Globus pallidus (tissue), 1 donor: ENCODE measurements at regions not wholly inside any gene's neighbourhood (a gene's known extent, or its start where the extent isn't known, plus 50 kb on each side); places are given as distances from the start of the nearest gene placed in this dataset.
A peak's percentile ranks its signal among the peaks of the same experiment; 100 is the strongest.
"Not testable (repeated sequence)": the region's sequence is repeated elsewhere in the genome, so short reads cannot be mapped to it uniquely, and the experiment has no call there.

Experiments used
- DNase-seq: peaks from one replicate; pipeline ENCODE4 v3.0.0-alpha.2; 2015; ENCODE audit warnings: low spot score

DNA sequence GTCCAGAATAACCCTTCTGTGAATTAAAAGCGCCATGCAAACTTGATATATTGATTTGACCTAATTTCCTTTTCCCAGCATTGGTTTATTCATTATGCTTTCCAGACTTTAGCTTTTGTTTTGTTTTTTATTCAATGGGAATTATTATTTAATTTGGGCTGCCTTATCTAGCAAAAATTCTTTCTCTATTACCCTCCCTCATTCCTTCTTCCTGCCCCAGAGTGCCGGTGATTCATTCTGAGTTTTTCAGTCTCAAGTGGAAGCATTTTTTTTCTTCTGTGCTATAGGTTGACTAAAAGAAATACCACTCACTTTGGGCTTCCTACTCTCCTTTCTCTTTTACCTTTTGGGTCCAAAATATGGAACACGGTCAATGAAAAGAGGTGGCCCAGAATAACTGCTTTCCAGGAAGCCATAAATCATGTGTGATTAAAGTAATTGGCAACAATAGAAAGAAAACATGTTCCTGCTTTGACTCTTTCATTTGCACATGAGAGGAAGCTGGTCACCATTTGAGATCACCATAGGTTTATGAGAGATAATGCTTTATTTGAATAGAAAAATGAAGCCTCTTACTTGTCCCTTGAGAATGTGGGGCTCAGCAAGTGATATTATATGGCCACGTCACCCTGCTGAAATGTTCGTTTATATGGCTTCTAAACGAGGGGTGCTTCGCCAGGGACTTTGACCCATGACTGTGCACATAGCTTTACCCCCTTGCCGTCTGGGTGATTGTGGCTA lies 422.8 kb upstream of the ZEB2 start:
- no peak for DNase-seq

GRCh38 chr2:144941743-144942488 lies 422.0 kb upstream of the ZEB2 start:
- DNase-seq, result peak; percentile 33

GRCh38 chr2:144939590-144939989 lies 419.7 kb upstream of the ZEB2 start:
- DNase-seq, result peak; percentile 55

GRCh38 chr2:144937910-144938709 lies 418.2 kb upstream of the ZEB2 start:
- DNase-seq, result peak; percentile 42

- DNase-seq, result no peak
Measured at GRCh38 chr2:144937066-144937465, 417.1 kb upstream of the ZEB2 start.

- no peak for DNase-seq
Measured at GRCh38 chr2:144936442-144936841, 416.5 kb upstream of the ZEB2 start.

DNA sequence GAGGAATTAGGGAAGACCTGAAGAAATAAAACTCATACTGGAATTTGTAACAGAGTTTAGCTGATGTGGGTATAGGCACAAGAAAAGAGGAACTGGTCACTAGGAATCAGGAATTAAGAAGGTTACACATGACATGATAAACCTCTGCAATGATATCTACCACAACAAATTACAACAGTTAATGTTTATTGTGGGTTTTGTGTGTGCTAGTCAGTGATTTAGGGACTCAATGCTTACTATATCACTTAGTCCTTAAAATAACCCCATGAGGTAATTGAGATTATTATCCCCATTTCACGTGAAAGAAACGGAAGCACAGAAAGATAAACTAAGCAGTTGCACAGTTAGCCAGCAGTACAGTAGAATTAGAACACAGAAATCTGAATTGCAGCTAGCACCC lies 415.8 kb upstream of the ZEB2 start:
- no peak for DNase-seq

- no peak for DNase-seq
Measured at GRCh38 chr2:144935191-144935590, 415.3 kb upstream of the ZEB2 start.

DNA sequence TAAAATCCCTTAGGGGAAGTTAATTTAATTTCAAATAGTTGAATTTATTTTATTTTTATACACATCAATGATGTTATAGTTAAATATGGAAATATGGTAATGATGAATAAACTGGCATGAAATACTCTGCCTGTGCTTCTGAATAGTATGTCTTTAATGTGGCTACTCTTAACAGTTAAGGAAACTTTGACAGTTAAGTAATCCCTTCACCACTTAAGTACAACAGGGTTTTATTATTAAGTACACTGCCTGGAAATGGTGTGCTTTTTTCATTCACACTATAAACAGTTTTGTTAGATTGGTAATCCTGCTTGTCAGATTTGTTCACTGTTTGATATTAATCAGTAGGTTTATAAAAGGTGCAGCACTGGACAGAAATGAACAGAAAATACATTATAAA lies 412.0 kb upstream of the ZEB2 start:
- no peak for DNase-seq

DNA sequence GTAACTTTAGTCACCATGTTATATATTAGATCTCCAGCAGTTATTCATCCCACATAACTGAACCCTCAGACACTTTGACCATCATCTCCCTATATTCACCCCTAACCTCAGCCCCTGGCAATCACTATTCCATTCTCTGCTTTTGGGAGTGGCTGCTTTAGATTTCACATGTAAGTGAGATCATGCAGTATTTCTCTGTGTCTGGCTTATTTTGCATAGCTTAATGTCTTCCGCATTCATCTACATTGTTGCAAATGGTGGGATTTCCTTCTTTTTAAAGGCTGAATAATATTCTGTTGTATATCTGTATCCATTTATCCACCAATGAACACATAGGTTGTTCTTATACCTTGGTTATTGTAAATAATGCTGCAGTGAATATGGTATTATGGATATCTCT lies 411.6 kb upstream of the ZEB2 start:
- no peak for DNase-seq

GRCh38 chr2:144927429-144927828 lies 407.5 kb upstream of the ZEB2 start:
- DNase-seq, result no peak

GRCh38 chr2:144925886-144926285 lies 406.0 kb upstream of the ZEB2 start:
- DNase-seq, result no peak

DNA sequence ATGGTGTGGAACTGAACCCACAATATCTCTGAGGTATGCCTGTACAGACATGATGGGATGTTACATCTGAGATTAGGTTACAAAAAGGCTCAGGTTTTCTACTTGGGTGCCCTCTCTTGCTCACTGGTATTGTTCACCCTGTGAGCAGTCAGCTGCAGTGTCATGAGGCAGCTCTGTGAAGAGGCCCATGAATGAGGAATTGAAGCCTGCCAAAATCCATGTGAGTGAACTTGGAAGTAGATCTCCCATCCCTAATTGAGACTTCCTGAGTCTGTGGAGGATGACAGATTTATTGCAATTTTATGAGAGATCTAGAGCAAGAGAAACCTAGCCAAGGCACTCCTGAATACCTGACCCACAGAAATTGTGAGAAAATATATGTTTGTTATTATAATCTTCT lies 404.9 kb upstream of the ZEB2 start:
- peak; percentile 37 for DNase-seq

- no peak for DNase-seq
Measured at GRCh38 chr2:144922519-144922918, 402.6 kb upstream of the ZEB2 start.

- DNase-seq, result no peak
Measured at GRCh38 chr2:144920755-144921530, 401.0 kb upstream of the ZEB2 start.

GRCh38 chr2:144914622-144915318 lies 394.9 kb upstream of the ZEB2 start:
- DNase-seq, result no peak

- no peak for DNase-seq
Measured at GRCh38 chr2:144914113-144914512, 394.2 kb upstream of the ZEB2 start.

DNA sequence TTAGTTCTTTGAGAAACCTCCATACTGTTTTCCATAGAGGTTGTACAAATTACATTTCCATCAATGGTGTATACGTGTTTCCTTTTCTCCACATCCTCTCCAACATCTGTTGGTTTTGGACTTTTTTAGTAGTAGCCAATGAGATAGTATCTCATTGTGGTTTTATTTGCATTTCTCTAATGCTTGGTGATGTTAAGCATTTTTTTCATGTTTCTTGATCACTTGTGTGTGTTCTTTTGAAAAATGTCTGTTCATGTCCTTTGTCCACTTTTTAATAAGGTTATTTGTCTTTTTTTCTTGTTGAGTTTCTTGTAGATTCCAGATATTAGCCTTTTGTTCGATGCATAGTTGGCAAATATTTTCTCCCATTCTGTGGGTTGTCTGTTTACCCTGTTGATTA lies 392.3 kb upstream of the ZEB2 start:
- no peak for DNase-seq

DNA sequence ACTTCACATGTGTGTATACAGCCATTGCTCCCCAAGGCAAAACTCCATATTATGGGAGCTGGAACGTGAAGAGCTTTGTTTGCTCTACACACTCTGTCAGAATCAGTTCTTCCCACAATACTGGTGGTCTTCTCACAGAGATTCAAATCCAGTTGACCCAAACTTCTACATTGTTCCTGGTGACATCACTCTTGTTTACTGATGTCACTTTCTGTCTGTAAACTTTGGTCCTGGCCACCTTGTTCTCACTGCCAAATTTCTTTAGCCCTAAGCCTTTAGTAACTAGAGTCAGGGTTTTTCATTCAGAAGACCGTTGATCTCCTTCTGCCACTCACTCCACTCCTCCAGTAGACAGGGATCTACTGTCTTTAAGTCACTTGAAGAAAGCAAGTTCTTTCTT lies 386.0 kb upstream of the ZEB2 start:
- no peak for DNase-seq

GRCh38 chr2:144904612-144905011 lies 384.7 kb upstream of the ZEB2 start:
- no peak for DNase-seq

DNA sequence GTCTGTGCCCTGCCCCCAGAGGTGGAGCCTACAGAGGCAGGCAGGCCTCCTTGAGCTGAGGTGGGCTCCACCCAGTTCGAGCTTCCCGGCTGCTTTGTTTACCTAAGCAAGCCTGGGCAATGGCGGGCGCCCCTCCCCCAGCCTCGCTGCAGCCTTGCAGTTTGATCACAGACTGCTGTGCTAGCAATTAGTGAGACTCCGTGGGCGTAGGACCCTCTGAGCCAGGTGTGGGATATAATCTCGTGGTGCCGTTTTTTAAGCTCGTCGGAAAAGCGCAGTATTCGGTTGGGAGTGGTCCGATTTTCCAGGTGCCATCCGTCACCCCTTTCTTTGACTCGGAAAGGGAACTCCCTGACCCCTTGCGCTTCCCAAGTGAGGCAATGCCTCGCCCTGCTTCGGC lies 383.1 kb upstream of the ZEB2 start:
- DNase-seq, result not testable (repeated sequence)
